NOMO-1 treated with DMSO at 0.1 percent for 48 hours (cell line): ENCODE measurements at regions not wholly inside any gene's neighbourhood (a gene's known extent, or its start where the extent isn't known, plus 50 kb on each side); places are given as distances from the start of the nearest gene placed in this dataset.
A peak's percentile ranks its signal among the peaks of the same experiment; 100 is the strongest.
"Not testable (repeated sequence)": the region's sequence is repeated elsewhere in the genome, so short reads cannot be mapped to it uniquely, and the experiment has no call there.

Source experiments
- DNase-seq: peaks from one replicate; lab custom pipeline; 2025; ENCODE audit not compliant: unreplicated experiment; lab: John Stamatoyannopoulos, UW

DNA sequence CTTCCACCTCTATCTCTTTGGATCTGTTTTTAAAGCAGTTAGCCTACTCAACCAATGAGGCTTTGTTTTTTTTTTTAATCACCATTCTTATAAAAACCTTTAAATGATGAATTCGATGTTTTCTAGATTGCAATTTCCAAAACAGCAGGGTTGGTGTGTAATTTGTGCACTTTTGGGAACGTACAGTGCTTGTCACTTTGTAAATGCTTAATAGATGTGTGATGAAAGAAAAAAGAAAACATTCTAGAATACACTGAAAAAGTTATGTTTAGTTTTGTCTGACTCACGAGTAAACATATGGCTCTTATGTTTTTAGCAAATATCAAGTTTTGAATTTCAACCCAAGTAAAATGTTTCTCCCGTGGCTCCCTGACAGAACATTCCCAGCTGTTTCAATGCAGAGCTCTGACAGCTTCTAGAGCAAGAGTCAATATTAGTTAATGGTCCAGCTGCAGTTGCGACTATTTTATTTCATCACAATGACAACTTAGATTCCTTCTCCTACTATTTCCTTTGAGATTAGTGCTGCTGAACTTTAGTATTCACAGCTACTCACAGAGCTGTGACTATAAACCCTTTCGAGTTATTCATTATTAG is 362.5 kb upstream of the ADAMTS5 start:
- DNase-seq, result no peak

DNA sequence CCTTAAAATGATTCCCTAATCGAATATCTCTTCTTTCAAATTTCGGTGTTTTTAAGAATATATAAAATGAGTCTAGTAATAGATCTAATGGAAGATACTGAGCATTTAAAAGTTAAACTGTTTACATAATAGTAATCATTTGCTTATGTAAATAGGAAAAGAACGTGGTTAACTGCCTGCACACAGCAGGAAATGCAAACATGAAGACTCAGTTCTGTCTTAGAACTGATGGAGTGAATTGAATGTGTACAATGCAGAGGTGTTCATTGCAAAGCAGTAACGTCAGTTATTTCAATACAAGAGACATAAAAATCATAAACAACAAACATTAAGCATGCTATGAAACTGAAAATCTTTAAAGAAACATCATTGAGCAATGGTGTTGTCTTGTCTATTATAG is 359.4 kb upstream of the ADAMTS5 start:
- no peak for DNase-seq

DNA sequence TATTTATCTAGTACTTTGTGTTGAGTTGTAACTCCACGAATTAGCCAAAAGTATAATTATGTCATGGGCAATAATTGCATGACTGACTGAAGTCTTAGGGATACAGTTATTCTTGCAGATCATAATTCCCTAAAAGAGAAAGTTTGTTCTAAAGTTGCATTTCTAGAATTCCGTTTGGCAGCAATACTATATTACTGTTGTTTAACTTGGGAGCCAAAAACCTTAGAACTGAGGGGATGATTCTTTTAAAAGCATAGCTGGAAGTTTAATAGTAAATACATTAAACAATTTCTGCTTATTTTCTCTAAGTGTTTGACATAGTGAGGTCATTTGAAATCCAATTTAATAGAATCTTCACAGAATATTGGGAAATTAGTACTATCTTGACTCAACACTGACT is 356.4 kb upstream of the ADAMTS5 start:
- no peak for DNase-seq

DNA sequence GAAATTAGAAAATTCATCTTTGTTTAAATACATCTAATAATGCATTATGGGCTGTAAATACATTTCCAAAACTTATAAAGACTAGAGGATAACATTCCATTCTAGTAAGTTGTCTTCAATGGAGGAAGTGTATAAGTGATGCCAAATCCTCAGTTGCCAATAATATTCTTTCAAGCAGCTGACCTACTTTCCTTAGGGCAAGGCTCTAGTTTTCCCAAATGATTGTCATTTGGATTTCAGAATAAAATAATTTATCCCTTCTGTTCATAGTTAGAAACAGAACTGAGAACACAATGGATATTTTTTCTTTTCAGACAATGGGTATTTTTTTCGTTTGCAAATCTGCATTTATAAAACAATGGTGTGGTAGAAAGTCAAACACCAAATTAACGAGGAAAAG is 354.9 kb upstream of the ADAMTS5 start:
- DNase-seq, result no peak

DNA sequence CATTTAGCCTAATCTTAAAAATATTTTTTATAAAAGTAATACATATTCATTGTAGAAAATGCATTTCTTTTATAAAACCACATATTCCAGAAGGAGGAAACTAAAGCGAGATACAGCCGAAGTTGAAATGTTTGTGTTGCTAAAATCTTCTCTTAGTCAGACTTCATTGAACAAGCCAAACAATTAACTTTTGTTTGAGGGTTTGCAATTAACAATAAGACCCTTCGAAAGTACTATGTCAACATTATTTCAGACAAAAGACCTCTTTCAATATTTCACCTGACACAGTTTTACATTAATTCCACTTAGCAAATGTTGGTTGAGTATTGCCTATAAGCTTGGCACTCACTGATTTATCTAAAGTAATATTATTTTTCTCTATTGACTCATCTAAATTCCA is 354.0 kb upstream of the ADAMTS5 start:
- DNase-seq, result no peak

DNA sequence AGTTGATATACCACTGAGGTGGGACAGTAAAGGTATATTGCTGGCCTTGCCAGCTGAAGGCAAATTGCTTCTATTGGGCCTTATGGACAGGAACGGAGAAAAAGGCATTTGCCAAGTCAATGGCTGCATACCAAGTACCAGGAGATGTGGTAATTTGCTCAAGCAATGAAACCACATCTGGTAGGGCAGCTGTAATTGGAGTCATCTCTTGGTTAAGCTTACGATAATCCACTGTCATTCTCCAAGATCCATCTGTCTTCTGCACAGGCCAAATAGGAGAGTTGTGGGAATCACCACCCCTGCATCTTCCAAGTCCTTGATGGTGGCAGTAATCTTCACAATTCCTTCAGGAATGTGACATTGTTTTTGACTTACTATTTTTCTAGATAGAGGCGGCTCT is 350.7 kb upstream of the ADAMTS5 start:
- not testable (repeated sequence) for DNase-seq

DNA sequence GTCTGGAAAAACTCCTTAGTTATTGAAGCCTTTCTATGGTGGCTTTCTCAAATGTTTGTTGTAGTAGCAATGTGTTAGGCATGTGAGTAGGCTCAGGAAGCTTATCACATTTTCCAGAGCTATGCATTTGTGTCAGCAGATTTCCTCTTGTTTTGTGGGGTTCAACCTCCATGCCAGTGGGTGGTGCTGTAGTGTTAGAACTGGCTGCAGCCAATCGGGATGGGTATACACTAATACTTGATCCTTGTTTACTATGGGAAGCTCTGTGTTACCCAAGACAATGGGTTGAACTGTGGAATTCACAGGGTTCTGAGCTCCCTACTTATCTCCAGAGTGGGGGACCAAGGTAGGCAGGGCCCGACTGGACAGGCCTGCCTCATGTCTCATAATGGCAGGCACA is 348.5 kb upstream of the ADAMTS5 start:
- DNase-seq, result no peak

DNA sequence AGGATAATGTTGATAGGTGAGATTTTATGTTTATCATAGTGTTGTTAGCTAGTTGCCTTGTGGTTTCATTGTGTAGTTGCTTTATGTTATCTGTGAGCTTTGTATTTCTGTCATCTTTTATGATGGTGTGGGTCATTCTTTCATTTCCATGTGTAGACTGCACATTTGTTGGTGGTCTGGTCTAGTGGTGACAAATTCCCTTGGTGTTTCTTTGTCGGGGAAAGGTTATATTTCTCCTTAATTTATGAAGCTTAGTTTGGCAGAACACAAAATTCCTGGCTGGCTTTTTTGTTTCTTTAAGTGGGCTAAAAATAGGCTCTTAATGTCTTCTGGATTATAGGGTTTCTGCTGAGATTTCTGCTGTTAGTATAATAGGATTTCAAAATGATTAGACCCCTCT is 347.2 kb upstream of the ADAMTS5 start:
- no peak for DNase-seq

DNA sequence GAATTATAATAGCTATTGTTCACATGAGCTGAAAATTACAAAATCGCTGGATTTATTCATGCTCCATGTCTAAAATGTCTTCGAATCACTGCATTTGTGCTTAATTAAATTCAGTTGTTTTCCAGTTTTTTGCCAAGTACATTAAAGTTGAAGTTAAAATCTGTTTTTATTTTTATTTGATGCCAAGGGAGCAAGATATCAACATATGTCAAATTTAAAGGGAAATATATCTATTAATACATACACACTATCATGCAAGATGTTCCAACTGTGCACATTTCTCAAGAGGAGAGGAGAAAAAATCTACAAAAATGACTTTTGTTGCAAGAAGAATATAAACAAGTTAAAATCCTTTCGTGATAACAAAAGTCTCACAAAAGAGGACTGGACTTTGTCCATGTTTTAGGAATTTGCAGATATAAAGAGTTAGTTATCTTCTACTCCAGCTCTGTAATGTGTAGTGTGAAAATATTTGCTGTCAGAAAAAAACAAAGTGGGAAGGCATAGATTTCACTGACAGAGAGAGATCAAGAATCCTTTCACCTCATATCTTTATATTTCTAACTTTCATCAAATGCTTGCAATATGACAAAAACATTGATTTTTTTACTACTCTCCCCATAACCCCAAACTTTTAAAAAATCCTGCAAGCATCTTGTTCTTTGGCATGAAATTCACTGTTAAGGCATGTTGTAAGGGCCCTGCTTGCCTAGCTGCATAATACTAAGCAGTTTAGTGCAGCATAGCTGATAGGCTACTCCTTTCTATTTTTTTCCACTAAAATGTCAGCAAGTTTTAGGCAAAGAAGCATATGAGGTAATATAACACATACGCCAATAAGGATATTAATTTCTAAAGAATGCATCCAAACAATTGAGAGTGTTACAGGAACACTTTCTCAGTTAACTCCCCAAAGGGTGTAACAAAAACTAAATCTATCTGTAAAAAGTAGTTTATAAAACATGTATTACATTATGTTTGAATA is 340.2 kb upstream of the ADAMTS5 start:
- DNase-seq, result no peak

DNA sequence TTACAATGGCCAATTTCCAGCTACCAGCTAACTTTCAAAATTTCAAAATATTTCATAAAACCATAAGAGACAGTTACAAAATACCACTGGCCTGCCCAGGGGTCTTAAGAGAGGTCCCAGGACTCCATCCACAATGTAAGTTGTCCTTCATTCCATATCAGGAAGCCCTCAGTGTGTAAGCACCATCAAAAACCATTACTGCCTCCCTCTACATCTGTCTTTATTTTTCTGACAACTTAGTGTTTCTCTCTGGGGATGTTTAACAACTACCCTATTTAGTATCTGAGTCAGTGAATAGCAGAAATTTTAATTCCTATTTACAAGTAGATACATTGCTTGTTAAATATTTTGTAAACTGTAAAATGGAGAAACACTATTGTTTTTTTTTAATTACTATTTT is 339.3 kb upstream of the ADAMTS5 start:
- no peak for DNase-seq

DNA sequence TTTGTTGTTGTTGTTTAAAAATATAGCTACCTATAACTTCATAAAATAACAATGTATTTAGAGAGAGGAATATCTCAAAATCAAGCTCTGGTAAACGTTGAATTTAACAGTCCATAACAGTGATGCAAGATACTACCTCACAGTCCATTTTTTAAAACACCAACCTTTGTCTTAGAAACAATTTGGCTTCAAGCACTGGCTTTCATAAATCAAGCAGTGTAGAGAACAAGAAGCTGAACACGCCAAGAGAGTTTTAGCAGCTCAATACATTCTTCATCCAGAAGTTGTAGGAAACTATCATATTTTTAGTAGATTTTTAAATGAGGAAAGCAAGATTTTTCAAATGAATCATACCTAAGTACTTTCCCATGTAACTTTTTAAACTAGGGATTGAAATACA is 334.3 kb upstream of the ADAMTS5 start:
- DNase-seq, result no peak

DNA sequence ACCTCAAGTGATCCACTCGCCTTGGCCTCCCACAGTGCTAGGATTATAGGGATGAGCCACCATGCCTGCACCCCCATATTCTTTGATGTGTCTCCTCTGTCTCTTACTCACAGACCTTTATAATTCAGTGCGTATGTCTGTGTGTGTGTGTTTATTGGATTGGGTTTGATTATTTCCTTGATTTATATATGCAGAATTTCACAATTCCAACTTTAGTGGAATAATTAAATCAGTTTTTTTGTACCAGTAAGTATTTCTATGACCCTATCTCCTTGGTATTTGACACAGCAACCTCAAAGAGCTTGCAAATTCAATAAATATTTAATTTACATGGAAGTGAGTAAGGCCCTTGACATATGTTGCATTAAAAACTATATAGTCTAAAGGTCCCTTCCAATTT is 333.9 kb upstream of the ADAMTS5 start:
- no peak for DNase-seq

DNA sequence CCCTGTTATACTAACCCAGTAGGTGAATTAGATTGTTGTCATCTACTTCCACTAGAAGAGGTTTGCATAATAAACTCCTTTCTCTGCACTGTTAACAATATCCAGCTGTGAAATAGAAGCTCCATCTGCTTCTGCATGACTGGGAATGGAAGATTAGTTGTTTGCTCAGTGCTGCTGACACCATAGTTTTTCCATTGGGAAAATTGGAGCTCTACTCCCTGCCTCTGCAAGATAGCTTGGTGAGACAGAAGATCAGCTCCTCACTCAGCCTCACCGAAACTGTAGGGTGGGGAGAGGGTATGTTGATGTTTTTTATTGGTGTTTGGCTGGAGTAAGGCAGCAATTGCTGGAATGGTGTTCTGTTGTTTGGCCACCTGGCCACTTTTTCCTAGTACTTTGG is 331.6 kb upstream of the ADAMTS5 start:
- no peak for DNase-seq

DNA sequence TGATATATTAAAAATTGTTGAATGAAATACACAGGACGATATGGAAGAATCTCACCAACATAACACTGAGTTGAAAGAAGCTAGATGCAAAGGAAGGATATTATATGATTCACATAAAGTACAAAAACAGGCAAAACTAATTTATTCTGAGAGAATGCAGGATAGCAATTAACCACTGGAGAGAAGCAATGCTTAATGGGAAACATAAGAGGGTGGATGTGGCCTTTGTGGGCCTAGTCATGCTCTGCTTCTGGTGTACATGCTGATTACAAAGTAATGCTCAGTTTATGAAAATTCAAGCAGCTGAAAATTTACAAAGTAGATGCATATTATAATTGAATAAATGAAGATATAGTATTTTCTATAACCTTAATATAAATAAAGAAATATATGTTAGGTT is 326.4 kb upstream of the ADAMTS5 start:
- no peak for DNase-seq

DNA sequence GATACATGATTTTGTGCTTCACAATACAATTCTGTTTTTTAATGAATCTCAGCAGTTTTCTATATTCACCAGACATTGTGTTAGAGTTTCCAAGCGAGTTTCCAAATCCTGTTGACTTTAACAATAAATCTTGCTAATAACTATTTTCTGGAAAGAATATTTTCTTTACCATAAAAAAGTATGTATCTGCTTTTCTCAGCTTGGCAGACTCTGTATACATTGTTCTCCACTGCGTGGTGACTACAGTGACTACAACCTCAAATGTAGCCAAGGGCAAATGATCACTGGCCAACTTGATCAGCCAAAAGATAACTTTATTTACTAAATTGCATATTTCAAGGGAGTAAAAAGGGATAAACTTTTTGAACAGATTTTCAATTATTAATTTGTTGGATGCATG is 325.9 kb upstream of the ADAMTS5 start:
- DNase-seq, result no peak

DNA sequence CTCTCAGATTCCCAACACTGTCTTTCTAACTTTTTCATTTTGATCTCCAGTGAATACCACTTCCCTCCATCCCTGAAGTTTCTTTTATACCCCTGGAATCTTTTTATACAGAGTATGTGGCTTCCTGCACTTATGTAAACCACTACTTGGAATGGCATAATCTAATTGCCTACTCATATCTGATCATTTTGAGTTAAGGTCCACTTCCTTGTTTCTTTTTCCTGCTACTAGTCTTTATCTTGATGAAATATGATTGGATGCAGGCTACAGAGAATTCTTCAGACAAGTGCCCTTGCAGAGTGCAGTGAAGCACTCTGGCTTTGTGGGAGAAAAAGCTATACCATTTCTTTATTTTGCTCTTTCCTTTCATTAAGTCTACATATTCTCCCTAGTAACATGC is 325.3 kb upstream of the ADAMTS5 start:
- DNase-seq, result no peak

DNA sequence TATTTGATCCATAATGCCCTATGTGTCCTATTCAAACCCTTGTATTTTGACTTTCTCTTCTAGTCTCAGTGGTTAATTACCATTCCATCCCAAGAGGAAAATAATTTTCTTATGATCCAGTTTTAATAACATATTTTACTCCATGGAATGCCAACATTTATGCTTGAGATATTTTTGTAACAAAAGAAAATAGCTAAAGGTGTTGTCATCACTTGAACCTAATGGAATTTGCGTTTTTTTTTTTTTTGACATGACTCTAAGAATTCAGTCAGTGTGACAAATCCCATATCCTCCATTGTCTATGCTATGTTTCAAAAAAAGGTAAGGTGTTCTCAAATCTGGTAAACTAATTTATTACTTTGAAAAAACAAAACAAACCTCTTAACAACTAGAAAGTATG is 324.1 kb upstream of the ADAMTS5 start:
- DNase-seq, result no peak

DNA sequence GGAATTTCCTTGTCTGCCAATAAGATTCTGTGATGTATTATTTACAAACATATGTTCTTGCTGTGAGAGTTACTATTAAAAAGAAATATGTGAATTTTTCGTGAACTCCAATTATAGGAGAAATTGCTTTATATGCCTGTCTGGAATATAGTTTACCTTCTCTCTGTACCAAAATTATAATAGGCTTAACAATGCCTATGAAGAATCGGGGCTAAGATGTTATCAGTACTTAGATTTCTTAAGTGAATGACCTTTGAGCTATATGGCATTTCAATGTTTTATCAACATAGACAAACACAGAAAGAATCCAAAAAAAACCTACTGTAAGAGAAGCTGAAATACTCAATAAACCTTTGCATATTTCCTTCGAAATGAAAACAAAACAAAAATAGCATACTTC is 323.1 kb upstream of the ADAMTS5 start:
- DNase-seq, result no peak

DNA sequence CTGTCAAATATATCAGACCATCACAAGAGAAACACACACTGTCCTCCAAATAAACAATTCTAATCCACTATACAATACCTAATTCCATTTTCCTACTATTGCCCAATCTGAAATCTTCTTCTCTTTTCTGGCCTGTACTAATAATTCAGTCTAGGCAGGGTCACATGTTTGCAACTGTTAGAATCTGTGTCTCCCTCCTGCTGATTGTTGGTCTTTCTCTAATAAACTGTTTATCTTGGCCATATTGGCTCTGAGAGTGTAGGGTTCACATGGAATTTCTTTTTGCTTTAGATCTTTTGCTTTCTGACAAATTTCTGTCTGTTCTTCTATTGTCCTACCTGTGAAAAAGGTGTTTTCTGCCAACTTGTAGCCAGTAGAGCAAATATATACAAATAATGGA is 319.9 kb upstream of the ADAMTS5 start:
- no peak for DNase-seq

DNA sequence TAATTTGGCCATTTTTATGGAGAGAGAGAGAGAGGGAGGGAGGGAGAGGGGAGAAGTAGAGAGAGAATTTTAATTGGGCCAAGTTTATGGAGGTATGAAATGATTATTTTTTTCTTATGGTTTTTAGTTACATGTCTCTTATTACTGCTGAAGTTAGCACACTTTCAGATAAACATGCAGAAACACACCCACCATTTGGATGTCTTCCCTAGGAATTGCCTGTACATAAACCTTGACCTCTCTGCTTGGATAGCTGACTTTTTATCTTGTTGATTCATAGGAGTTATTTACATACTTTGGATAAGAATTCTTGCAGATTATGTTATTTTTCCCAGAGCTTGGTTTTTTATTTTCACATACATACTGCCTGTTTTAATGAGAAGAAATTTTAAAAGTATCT is 310.2 kb upstream of the ADAMTS5 start:
- DNase-seq, result no peak

DNA sequence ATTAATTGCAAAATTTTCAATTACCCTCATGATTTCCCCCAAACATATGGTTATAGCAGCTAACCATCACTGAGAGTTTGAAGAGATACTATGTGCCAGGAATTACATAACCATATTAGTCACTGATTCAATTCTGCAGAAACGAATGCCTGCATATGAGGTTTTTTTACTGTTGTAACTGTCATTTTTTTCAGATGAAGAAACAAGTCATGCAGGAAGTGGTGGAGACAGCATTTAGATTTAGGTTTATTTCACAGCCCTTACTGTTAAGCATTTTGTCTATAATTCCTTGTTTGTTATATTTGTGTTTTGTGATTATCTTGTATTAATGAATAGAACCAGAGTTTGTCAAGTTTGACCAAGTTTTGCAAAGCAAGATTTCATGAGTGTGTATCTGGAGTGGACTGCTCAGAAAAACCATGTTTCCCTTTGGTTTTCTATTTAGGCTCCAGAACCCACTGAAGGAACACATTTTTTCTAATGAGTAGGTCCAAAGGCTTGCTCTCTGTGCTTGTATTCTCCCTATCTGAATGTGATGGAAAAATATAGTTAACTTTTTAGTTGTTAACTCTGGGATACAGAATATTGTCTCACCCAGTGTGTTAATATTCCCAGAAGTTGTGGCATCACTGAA is 308.5 kb upstream of the ADAMTS5 start:
- DNase-seq, result peak; percentile 85

DNA sequence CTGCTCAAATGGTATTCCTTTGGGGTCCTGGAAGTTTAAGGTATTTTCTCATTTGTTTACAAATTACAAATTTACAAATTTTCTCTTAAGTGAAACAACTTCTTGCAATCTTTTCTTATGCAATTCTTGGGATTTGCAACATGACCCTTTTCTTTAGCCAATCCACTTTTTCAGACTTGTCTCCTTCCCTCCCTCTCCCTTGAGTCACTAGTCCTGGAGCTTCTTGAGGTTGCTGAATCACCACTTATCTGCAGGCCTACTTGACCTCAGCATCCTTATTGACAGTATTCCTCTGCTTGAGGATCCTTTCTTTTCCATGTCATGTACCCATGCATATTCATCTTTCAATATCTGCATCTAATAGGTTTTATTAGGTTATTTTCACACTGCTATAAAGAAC is 302.8 kb upstream of the ADAMTS5 start:
- peak; percentile 39 for DNase-seq
